MM.1S (cell line): ENCODE measurements at regions not wholly inside any gene's neighbourhood (a gene's known extent, or its start where the extent isn't known, plus 50 kb on each side); places are given as distances from the start of the nearest gene placed in this dataset.
"Not testable (repeated sequence)": the region's sequence is repeated elsewhere in the genome, so short reads cannot be mapped to it uniquely, and the experiment has no call there.

Experiments
- DNase-seq: peaks from one replicate; pipeline ENCODE4 v3.0.0-alpha.2; 2015
- H2AFZ ChIP-seq: fragments of 300-600 bp; sonication (generic); 2 replicates; pipeline ENCODE4 v1.6.0; 2016; ENCODE audit warnings: antibody characterized with exemption, low read length
- H3F3A ChIP-seq: fragments of 300-600 bp; sonication (generic); 2 replicates; pipeline ENCODE4 v1.6.1; 2016; ENCODE audit warnings: mild to moderate bottlenecking, antibody characterized with exemption, low read length, moderate library complexity, mixed read lengths; ENCODE audit not compliant: insufficient read depth
- H3K27ac ChIP-seq: fragments of 300-600 bp; sonication (generic); 2 replicates; pipeline ENCODE4 v1.5.1; 2016; ENCODE audit warnings: mild to moderate bottlenecking, low read length
- H3K27me3 ChIP-seq: fragments of 300-600 bp; sonication (generic); replicated peaks from 2 replicates; pipeline ENCODE4 v1.6.0; 2016; ENCODE audit warnings: low read length; ENCODE audit not compliant: insufficient read depth
- H3K36me3 ChIP-seq: fragments of 300-600 bp; sonication (generic); replicated peaks from 2 replicates; pipeline ENCODE4 v1.6.1; 2016; ENCODE audit warnings: mild to moderate bottlenecking, low read length, mixed read lengths; ENCODE audit not compliant: insufficient read depth
- H3K4me1 ChIP-seq: fragments of 300-600 bp; sonication (generic); 2 replicates; pipeline ENCODE4 v1.6.1; 2016; ENCODE audit warnings: low read length, mixed read lengths
- H3K4me2 ChIP-seq: fragments of 300-600 bp; sonication (generic); 2 replicates; pipeline ENCODE4 v1.6.0; 2016; ENCODE audit warnings: low read depth, low read length
- H3K4me3 ChIP-seq: fragments of 300-600 bp; sonication (generic); 2 replicates; pipeline ENCODE4 v1.5.1; 2016; ENCODE audit warnings: low read length, mixed read lengths
- H3K79me2 ChIP-seq: fragments of 300-600 bp; sonication (generic); 2 replicates; pipeline ENCODE4 v1.6.1; 2016; ENCODE audit warnings: mixed run types, low read length, mixed read lengths
- H3K9ac ChIP-seq: fragments of 300-600 bp; sonication (generic); 2 replicates; pipeline ENCODE4 v1.6.1; 2016; ENCODE audit warnings: low read length, mixed read lengths
- H3K9me2 ChIP-seq: fragments of 300-600 bp; sonication (generic); replicated peaks from 2 replicates; pipeline ENCODE4 v1.6.1; 2016; ENCODE audit warnings: mild to moderate bottlenecking, low read length, mixed read lengths; ENCODE audit not compliant: insufficient read depth
- H3K9me3 ChIP-seq: fragments of 300-600 bp; sonication (generic); replicated peaks from 2 replicates; pipeline ENCODE4 v1.6.1; 2016; ENCODE audit warnings: mild to moderate bottlenecking, low read length, mixed read lengths; ENCODE audit not compliant: insufficient read depth
- H4K20me1 ChIP-seq: fragments of 300-600 bp; sonication (generic); 2 replicates; pipeline ENCODE4 v1.6.1; 2016; ENCODE audit warnings: mild to moderate bottlenecking, low read length, moderate library complexity, mixed read lengths; ENCODE audit not compliant: insufficient read depth
- EZH2 ChIP-seq: fragments of 300-600 bp; sonication (generic); optimal IDR thresholded peaks from 2 replicates; pipeline ENCODE3; 2017; ENCODE audit warnings: low read depth, mild to moderate bottlenecking, antibody characterized with exemption, low read length, mixed read lengths
- EZH2phosphoT487 ChIP-seq: fragments of 300-600 bp; sonication (generic); IDR thresholded peaks from 2 replicates; pipeline ENCODE4 v1.6.1; 2018; ENCODE audit warnings: antibody characterized with exemption, low read length
- TF ChIP-seq, protein P1 (sequence below): fragments of 300-600 bp; sonication (generic); IDR thresholded peaks from 2 replicates; pipeline ENCODE4 v1.5.1; 2016; ENCODE audit warnings: antibody characterized with exemption, low read length, mixed read lengths

GRCh38 chr2:37770797-37771196 is 99.4 kb upstream of the CDC42EP3 start:
- Histone ChIP-seq H3K27me3 (no peaks in the 10 kb centered on the region), H3K36me3 (no peaks in the 10 kb centered on the region), H3K9ac (no peak overlapping the region), H3F3A (no peaks in the 10 kb centered on the region), H3K4me3 (no peak overlapping the region), H3K4me2 (no peak overlapping the region), H3K4me1 (peaks cover 16% of the 10 kb centered on the region), H3K27ac (no peak overlapping the region), H4K20me1 (no peaks in the 10 kb centered on the region), H3K79me2 (no peaks in the 10 kb centered on the region), H3K9me3 (no peaks in the 10 kb centered on the region), H3K9me2 (no peaks in the 10 kb centered on the region), H2AFZ (no peak overlapping the region)
- no peak for DNase-seq
- TF ChIP-seq, protein P1, sequence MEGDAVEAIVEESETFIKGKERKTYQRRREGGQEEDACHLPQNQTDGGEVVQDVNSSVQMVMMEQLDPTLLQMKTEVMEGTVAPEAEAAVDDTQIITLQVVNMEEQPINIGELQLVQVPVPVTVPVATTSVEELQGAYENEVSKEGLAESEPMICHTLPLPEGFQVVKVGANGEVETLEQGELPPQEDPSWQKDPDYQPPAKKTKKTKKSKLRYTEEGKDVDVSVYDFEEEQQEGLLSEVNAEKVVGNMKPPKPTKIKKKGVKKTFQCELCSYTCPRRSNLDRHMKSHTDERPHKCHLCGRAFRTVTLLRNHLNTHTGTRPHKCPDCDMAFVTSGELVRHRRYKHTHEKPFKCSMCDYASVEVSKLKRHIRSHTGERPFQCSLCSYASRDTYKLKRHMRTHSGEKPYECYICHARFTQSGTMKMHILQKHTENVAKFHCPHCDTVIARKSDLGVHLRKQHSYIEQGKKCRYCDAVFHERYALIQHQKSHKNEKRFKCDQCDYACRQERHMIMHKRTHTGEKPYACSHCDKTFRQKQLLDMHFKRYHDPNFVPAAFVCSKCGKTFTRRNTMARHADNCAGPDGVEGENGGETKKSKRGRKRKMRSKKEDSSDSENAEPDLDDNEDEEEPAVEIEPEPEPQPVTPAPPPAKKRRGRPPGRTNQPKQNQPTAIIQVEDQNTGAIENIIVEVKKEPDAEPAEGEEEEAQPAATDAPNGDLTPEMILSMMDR, result no peak
- TF ChIP-seq EZH2phosphoT487 (no peak), EZH2 (no peak)

GRCh38 chr2:37771600-37772088 is 100.2 kb upstream of the CDC42EP3 start:
- H3F3A ChIP-seq, result no peaks in the 10 kb centered on the region
- DNase-seq, result no peak
- H2AFZ ChIP-seq, result no peak overlapping the region
- no peak overlapping the region for H3K27ac ChIP-seq
- no peak overlapping the region for H3K9ac ChIP-seq
- TF ChIP-seq, protein P1, result no peak
- H3K4me3 ChIP-seq, result no peak overlapping the region
- no peaks in the 10 kb centered on the region for H3K27me3 ChIP-seq
- no peaks in the 10 kb centered on the region for H3K9me2 ChIP-seq
- H3K79me2 ChIP-seq, result no peaks in the 10 kb centered on the region
- H3K4me2 ChIP-seq, result no peak overlapping the region
- no peaks in the 10 kb centered on the region for H3K9me3 ChIP-seq
- H4K20me1 ChIP-seq, result no peaks in the 10 kb centered on the region
- no peaks in the 10 kb centered on the region for H3K36me3 ChIP-seq
- peaks cover 16% of the 10 kb centered on the region for H3K4me1 ChIP-seq

DNA sequence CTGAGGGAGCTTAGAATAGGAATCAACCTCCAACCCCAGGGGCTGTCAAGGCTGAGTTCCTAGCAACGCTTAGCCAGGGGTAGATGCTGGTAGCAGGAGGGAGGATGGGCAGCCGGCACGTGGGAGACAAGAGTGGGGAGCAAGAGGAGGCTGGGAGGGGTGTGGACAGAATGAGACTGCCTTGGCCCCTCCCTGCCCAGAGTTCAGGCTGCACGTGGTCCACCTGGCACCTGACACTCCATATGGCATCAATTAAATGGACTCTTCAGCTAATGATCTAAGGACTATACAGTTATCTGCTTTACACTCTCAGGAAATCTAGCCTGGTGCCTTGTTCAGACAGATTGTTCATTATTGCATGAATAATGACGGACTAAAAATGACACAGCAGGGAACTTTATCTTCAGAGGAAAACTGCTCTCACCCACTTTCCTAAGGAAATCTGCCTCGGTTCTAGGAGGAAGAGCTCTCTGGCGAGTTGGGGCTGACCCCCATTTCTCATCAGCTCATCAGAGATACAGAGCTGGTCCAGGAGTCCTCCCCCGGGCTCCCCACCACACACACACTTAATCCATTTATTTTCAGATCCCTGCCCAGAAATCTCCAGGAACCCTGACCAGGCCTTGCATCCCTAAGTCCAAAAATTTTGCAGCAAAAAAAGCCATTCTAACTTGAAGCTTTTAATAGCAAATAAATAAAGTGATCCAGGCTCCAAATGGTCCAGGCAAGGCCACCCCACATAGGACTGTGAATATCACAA is 102.1 kb upstream of the CDC42EP3 start:
- DNase-seq, result no peak
- peaks cover 3% of the 10 kb centered on the region; the same call in 1 of the 2 replicates for H3K4me1 ChIP-seq

DNA sequence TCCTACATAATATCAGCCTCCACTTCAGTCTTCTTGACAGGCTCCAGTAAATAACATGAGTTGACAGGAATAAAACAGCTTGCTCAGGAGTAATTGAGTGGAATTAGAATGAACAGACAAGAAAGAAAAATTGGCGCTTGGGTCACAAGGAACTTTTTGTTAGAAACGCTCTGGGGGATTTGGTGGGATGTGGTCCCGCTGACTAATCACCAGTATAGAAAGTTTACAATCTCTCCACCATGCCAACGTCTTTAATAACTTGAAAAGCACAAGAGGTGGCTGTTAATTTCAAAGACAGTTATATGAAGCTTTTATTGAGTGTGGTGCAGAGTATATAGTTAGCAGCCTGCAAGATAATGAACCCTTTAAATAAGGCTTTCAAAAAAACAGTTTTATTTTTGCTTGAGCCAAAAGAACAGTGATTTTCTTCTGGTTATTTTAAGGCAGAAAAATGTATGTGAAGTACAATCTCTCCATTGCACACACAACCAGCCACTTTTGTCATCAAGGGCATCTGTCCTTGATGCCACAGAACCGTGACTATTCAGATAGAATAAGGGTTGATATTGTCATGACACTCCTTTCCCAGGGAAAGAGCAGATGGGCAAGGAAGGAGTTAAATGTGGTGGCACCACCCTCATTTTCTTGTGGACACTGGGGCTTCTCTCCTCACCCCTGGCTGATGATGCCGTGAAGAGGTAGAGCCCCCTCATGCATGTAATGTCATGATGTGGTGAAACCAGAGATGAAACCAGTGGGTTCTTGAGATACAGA is 102.9 kb upstream of the CDC42EP3 start:
- not testable (repeated sequence) for H3F3A ChIP-seq, H3K27ac ChIP-seq, H3K4me2 ChIP-seq, H3K79me2 ChIP-seq, H4K20me1 ChIP-seq, H3K4me1 ChIP-seq, H2AFZ ChIP-seq, H3K9ac ChIP-seq, H3K9me3 ChIP-seq, H3K27me3 ChIP-seq, H3K9me2 ChIP-seq, H3K36me3 ChIP-seq, DNase-seq, H3K4me3 ChIP-seq

More for the DNA sequence above, 102.1 kb upstream of the CDC42EP3 start:
- Histone ChIP-seq H3F3A (no peaks in the 10 kb centered on the region), H3K27ac (no peak overlapping the region), H3K36me3 (no peaks in the 10 kb centered on the region), H3K4me2 (no peak overlapping the region), H3K9me2 (no peaks in the 10 kb centered on the region), H3K4me3 (no peak overlapping the region), H3K9ac (no peak overlapping the region), H3K79me2 (no peaks in the 10 kb centered on the region), H3K9me3 (no peaks in the 10 kb centered on the region), H2AFZ (no peak overlapping the region), H3K27me3 (no peaks in the 10 kb centered on the region), H4K20me1 (no peaks in the 10 kb centered on the region)
- TF ChIP-seq EZH2 (no peak), EZH2phosphoT487 (no peak)
- TF ChIP-seq, protein P1, result no peak
